ENCODE measurements at regions not wholly inside any gene's neighbourhood (a gene's known extent, or its start where the extent isn't known, plus 50 kb on each side); places are given as distances from the start of the nearest gene placed in this dataset.

GRCh38 chr6:9365378-9365777 is 930.0 kb upstream of the SLC35B3 start:
- TF ChIP-seq GATA2 (IDR thresholded peaks at IDR 0.05; ENCODE audit: low read depth, low read length) (no peak), GATA3 (IDR thresholded peaks at IDR 0.05; ENCODE audit: low read depth, low read length) (no peak)

Data from SH-SY5Y (cell line).